Astrocyte of the cerebellum (primary cell): ENCODE measurements at regions not wholly inside any gene's neighbourhood (a gene's known extent, or its start where the extent isn't known, plus 50 kb on each side); places are given as distances from the start of the nearest gene placed in this dataset.

ENCODE experiments used
- DNase-seq: peaks from one replicate; pipeline ENCODE4 v3.0.0-alpha.2; 2011; ENCODE audit warnings: low read depth
- H3K4me3 ChIP-seq: 2 replicates; pipeline ENCODE4 v1.5.1; 2011; ENCODE audit warnings: mild to moderate bottlenecking, low read depth, low read length, moderate library complexity
- in situ Hi-C: cut with HindIII; loops from 2 replicates; pipeline ENCODE4 v1.10.0; 2017; ENCODE audit warnings: low sequenced_read_pairs
- TF ChIP-seq, protein P1 (sequence below): IDR thresholded peaks from 2 replicates; pipeline ENCODE4 v1.5.1; 2012; ENCODE audit warnings: low read length, low read depth, moderate library complexity, mild to moderate bottlenecking; ENCODE audit errors: missing control alignments

DNA sequence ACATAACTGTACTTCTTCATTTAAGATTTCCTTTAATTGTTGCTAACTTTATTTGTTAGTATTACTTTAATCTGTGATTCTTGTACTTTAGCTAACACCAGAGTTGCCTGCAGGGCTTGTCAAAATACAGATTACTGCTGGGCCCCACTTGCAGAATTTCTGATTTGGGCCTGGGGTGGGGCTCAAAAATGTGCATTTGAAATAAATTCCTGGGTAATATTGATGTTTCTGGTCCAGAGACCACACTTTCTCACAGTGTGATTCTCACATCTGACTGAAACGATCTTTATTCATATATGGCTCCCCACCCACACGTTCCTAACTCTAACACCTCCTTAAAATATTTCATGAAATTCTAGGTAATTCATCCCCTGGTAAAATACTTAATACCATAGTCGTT, 452.6 kb upstream of the ACVR2A start:
- DNase-seq, result no peak
- H3K4me3 ChIP-seq, result no peak overlapping the region
- in situ Hi-C loops, result no loop called here
- TF ChIP-seq, protein P1, sequence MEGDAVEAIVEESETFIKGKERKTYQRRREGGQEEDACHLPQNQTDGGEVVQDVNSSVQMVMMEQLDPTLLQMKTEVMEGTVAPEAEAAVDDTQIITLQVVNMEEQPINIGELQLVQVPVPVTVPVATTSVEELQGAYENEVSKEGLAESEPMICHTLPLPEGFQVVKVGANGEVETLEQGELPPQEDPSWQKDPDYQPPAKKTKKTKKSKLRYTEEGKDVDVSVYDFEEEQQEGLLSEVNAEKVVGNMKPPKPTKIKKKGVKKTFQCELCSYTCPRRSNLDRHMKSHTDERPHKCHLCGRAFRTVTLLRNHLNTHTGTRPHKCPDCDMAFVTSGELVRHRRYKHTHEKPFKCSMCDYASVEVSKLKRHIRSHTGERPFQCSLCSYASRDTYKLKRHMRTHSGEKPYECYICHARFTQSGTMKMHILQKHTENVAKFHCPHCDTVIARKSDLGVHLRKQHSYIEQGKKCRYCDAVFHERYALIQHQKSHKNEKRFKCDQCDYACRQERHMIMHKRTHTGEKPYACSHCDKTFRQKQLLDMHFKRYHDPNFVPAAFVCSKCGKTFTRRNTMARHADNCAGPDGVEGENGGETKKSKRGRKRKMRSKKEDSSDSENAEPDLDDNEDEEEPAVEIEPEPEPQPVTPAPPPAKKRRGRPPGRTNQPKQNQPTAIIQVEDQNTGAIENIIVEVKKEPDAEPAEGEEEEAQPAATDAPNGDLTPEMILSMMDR, result no peak

DNA sequence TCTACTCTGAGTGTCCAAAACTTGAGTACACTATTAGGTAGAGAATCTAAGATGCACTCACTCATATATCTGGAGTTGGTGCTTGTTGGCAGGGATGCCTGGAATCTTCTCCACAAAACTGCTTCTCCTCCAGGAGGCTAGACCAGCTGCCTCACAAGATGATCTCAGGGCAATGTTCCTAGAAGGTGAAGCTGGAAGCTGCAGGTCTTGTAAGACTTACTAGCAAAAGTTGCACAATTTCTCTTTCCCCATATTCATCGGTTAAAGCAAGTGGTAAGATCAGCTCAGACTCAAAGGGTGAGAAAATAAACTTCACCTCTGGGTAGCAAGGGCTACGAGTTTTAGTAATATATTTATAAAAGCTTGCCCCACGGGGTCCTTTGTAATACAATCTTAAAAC, 454.4 kb upstream of the ACVR2A start:
- no peak overlapping the region for H3K4me3 ChIP-seq
- in situ Hi-C loops, result no loop called here
- TF ChIP-seq, protein P1, result no peak
- DNase-seq, result no peak

DNA sequence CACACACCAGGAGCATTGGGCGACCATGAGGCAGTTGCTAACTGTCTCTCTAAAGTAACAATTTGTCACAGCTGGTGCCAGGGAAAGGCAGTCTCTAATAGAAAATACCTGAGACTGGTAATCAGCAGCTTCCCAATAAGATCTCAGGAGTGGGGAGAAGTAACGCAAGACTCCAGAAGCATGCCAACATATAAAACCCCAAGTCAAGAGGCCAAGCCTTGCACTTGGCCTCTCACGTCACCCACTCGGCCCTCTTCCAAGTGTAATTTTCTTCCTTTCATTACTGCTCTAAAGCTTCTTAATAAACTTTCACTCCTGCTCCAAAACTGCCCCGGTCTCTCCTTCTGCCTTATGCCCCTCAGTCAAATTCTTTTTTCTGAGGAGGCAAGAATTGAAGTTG, 455.6 kb upstream of the ACVR2A start:
- in situ Hi-C loops, result no loop called here
- H3K4me3 ChIP-seq, result no peak overlapping the region
- TF ChIP-seq, protein P1, result no peak

GRCh38 chr2:147388217-147388616, 456.6 kb upstream of the ACVR2A start:
- no peak for DNase-seq
- TF ChIP-seq, protein P1, result no peak
- no peak overlapping the region for H3K4me3 ChIP-seq
- in situ Hi-C loops, result no loop called here

More for the DNA sequence above, 455.6 kb upstream of the ACVR2A start:
- DNase-seq, result no peak

DNA sequence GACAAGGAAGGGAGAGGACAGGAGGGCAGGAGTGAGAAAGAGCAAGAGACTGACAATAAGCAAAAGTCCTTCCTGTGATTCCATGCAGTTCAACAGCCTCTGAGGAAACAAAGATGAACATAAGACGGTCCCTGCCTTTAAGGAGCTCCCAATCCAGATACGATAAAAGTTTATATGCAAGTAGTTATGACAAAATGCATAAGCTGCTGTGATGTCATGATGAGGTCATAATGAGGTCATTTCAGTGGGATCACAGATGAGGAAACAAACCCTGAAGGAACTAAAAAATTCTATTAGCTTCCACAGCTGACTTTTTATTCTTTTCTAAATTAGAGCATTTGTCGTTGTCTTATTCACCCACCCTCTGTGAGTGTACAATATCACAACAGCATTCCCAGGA, 458.5 kb upstream of the ACVR2A start:
- TF ChIP-seq, protein P1, result no peak
- no peak overlapping the region for H3K4me3 ChIP-seq
- DNase-seq, result no peak
- in situ Hi-C loops, result no loop called here

DNA sequence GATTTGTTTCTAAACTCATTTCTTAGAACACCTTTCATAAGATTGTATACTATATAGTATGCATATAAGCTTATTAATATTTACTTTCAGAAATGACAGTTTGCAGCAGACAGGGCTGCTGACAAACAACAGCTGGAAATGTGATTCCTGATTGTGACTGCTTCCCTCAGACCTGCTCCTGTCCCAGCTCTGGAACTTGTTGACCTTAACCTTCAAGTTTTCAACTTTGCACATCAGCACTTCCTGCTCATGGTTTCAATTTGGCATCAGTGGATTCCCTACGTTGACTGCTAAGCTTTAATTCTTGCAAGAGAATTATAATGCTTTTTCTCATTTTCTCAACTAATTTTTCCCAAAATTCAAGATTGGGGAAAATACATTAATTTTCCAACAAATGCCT, 459.2 kb upstream of the ACVR2A start:
- no peak for DNase-seq
- no peak overlapping the region for H3K4me3 ChIP-seq
- in situ Hi-C loops, result no loop called here
- TF ChIP-seq, protein P1, result no peak

DNA sequence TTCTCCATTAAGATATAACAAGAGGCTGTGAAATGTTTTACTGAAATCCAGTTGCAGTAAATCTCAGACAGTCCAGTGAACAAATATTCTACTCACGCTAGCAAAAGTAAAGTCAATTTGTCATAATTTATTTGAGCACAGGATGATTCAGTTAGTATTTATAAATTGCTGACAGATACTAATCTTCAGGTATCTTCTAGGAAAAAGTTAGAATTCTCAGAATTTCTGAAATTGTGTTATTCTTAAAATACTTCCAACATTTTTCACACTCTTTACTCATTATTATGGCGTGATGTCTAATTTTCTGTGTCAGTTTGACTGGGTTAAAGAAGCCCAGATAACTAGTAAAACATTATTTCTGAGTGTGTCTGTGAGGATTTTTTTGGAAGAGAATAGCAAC, 460.2 kb upstream of the ACVR2A start:
- H3K4me3 ChIP-seq, result no peak overlapping the region
- no peak for DNase-seq
- in situ Hi-C loops, result no loop called here
- TF ChIP-seq, protein P1, result no peak
